ENCODE measurements at regions not wholly inside any gene's neighbourhood (a gene's known extent, or its start where the extent isn't known, plus 50 kb on each side); places are given as distances from the start of the nearest gene placed in this dataset.

- Histone ChIP-seq H3K4me1 (replicated peaks; ENCODE audit: insufficient read depth) (no peaks in the 10 kb centered on the region), H3K79me2 (ENCODE audit: low read depth) (no peaks in the 10 kb centered on the region), H3K27me3 (ENCODE audit: insufficient read depth, low read depth) (no peaks in the 10 kb centered on the region), H4K20me1 (ENCODE audit: insufficient read depth) (no peaks in the 10 kb centered on the region), H2AFZ (no peak overlapping the region), H3K9me3 (ENCODE audit: insufficient read depth, low read depth) (no peaks in the 10 kb centered on the region), H3K4me3 (no peak overlapping the region), H3K27ac (no peak overlapping the region), H3F3A (ENCODE audit: insufficient read depth, low read depth) (no peaks in the 10 kb centered on the region), H3K36me3 (ENCODE audit: low read depth) (no peaks in the 10 kb centered on the region), H3K4me2 (no peak overlapping the region), H3K9me2 (ENCODE audit: insufficient read depth) (no peaks in the 10 kb centered on the region)
- ChIA-PET POLR2A (ENCODE audit: unreplicated experiment) (interaction anchor here (0.6 kb wide), 1 partner anchor 14 kb away, joined by 3 read pairs; no protein-coding TSS in a partner anchor), CTCF (no interaction called here)
- intact Hi-C loops (cut with micrococcal nuclease; ENCODE audit: unreplicated experiment), result loop anchor here (5.0 kb wide), 1 partner anchor 47 kb away; no protein-coding TSS in a partner anchor
- DNase-seq, result peak; percentile 60 to 84
- TF ChIP-seq, protein P1, sequence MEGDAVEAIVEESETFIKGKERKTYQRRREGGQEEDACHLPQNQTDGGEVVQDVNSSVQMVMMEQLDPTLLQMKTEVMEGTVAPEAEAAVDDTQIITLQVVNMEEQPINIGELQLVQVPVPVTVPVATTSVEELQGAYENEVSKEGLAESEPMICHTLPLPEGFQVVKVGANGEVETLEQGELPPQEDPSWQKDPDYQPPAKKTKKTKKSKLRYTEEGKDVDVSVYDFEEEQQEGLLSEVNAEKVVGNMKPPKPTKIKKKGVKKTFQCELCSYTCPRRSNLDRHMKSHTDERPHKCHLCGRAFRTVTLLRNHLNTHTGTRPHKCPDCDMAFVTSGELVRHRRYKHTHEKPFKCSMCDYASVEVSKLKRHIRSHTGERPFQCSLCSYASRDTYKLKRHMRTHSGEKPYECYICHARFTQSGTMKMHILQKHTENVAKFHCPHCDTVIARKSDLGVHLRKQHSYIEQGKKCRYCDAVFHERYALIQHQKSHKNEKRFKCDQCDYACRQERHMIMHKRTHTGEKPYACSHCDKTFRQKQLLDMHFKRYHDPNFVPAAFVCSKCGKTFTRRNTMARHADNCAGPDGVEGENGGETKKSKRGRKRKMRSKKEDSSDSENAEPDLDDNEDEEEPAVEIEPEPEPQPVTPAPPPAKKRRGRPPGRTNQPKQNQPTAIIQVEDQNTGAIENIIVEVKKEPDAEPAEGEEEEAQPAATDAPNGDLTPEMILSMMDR (conservative IDR thresholded peaks at IDR 0.05), result no peak
- no peak for TF ChIP-seq EZH2 (IDR thresholded peaks at IDR 0.05; ENCODE audit: low read depth)
- no TSS peak for BruUV-seq (replicated peaks)
Observed at GRCh38 chr10:52864201-52865106, 91.9 kb upstream of the MBL2 start.

- no peak for DNase-seq
- ChIA-PET CTCF (no interaction called here), POLR2A (ENCODE audit: unreplicated experiment) (no interaction called here)
- BruUV-seq (replicated peaks), result no TSS peak
- Histone ChIP-seq H4K20me1 (ENCODE audit: insufficient read depth) (no peaks in the 10 kb centered on the region), H3K9me2 (ENCODE audit: insufficient read depth) (no peaks in the 10 kb centered on the region), H3K4me2 (no peak overlapping the region), H3K27ac (no peak overlapping the region), H3K9me3 (ENCODE audit: insufficient read depth, low read depth) (no peaks in the 10 kb centered on the region), H3K36me3 (ENCODE audit: low read depth) (no peaks in the 10 kb centered on the region), H3K27me3 (ENCODE audit: insufficient read depth, low read depth) (no peaks in the 10 kb centered on the region), H3F3A (ENCODE audit: insufficient read depth, low read depth) (no peaks in the 10 kb centered on the region), H3K79me2 (ENCODE audit: low read depth) (no peaks in the 10 kb centered on the region), H2AFZ (no peak overlapping the region), H3K4me1 (replicated peaks; ENCODE audit: insufficient read depth) (no peaks in the 10 kb centered on the region), H3K4me3 (no peak overlapping the region)
- intact Hi-C loops (cut with micrococcal nuclease; ENCODE audit: unreplicated experiment), result no loop called here
- TF ChIP-seq, protein P1 (conservative IDR thresholded peaks at IDR 0.05), result no peak
- TF ChIP-seq EZH2 (IDR thresholded peaks at IDR 0.05; ENCODE audit: low read depth), result no peak
Observed at GRCh38 chr10:52858722-52859121, 86.1 kb upstream of the MBL2 start.

- Histone ChIP-seq H3K27ac (no peak overlapping the region), H3K4me1 (replicated peaks; ENCODE audit: insufficient read depth) (no peaks in the 10 kb centered on the region), H3K27me3 (ENCODE audit: insufficient read depth, low read depth) (no peaks in the 10 kb centered on the region), H3K9me2 (ENCODE audit: insufficient read depth) (no peaks in the 10 kb centered on the region), H2AFZ (no peak overlapping the region), H3K36me3 (ENCODE audit: low read depth) (no peaks in the 10 kb centered on the region), H3K9me3 (ENCODE audit: insufficient read depth, low read depth) (no peaks in the 10 kb centered on the region), H3K79me2 (ENCODE audit: low read depth) (no peaks in the 10 kb centered on the region), H3K4me3 (no peak overlapping the region), H4K20me1 (ENCODE audit: insufficient read depth) (no peaks in the 10 kb centered on the region), H3F3A (ENCODE audit: insufficient read depth, low read depth) (no peaks in the 10 kb centered on the region), H3K4me2 (no peak overlapping the region)
- ChIA-PET CTCF (interaction anchor here (0.7 kb wide), 1 partner anchor 52 kb away, joined by 4 read pairs; no protein-coding TSS in a partner anchor), POLR2A (ENCODE audit: unreplicated experiment) (no interaction called here)
- DNase-seq, result no peak
- intact Hi-C loops (cut with micrococcal nuclease; ENCODE audit: unreplicated experiment), result no loop called here
- no peak for TF ChIP-seq EZH2 (IDR thresholded peaks at IDR 0.05; ENCODE audit: low read depth)
- TF ChIP-seq, protein P1 (conservative IDR thresholded peaks at IDR 0.05), result no peak
- no TSS peak for BruUV-seq (replicated peaks)
Observed at GRCh38 chr10:52855546-52856325, 83.2 kb upstream of the MBL2 start.
